ENCODE measurements at regions not wholly inside any gene's neighbourhood (a gene's known extent, or its start where the extent isn't known, plus 50 kb on each side); places are given as distances from the start of the nearest gene placed in this dataset.

DNA sequence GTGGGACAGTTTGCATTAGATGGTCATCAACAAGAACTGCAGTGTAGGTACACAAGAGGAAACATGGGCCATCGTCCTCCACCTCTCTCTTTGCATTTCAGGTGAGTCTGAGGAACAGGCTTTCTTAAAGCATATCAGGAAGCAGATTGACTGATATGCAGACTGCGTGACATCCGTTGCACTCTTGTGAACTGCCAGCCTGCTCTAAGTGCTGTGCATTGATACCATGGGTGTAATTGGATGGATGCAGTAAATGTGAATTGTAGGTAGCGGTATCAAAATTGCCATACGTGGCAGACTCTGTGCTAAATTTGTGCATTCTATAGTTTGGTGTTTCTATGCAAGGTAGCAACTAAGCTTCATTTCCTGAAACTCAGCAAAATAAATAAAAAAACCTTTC is 1008.3 kb downstream of the EFNB2 start:
- no peaks in the 10 kb centered on the region for H3K4me1 ChIP-seq (ENCODE audit: control insufficient read depth, low read length)
- no peaks in the 10 kb centered on the region for H3K27me3 ChIP-seq (ENCODE audit: control insufficient read depth, low read length)
- no peaks in the 10 kb centered on the region for H3K36me3 ChIP-seq (ENCODE audit: control insufficient read depth, low read length)
- TF ChIP-seq, protein P1, sequence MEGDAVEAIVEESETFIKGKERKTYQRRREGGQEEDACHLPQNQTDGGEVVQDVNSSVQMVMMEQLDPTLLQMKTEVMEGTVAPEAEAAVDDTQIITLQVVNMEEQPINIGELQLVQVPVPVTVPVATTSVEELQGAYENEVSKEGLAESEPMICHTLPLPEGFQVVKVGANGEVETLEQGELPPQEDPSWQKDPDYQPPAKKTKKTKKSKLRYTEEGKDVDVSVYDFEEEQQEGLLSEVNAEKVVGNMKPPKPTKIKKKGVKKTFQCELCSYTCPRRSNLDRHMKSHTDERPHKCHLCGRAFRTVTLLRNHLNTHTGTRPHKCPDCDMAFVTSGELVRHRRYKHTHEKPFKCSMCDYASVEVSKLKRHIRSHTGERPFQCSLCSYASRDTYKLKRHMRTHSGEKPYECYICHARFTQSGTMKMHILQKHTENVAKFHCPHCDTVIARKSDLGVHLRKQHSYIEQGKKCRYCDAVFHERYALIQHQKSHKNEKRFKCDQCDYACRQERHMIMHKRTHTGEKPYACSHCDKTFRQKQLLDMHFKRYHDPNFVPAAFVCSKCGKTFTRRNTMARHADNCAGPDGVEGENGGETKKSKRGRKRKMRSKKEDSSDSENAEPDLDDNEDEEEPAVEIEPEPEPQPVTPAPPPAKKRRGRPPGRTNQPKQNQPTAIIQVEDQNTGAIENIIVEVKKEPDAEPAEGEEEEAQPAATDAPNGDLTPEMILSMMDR (IDR thresholded peaks at IDR 0.05; ENCODE audit: low read depth, low read length, poor library complexity, severe bottlenecking) = no peak
- TF ChIP-seq EZH2phosphoT487 (IDR thresholded peaks at IDR 0.05; ENCODE audit: borderline replicate concordance, low read length) = no peak
- H3K9me3 ChIP-seq (ENCODE audit: control insufficient read depth, insufficient read depth, low read length) = no peaks in the 10 kb centered on the region
- no peaks in the 10 kb centered on the region for H3K9me2 ChIP-seq (replicated peaks; ENCODE audit: control insufficient read depth, low read length)
- no peak overlapping the region for H3K4me3 ChIP-seq (ENCODE audit: low read length)
- H3K27ac ChIP-seq (ENCODE audit: low read depth, low read length) = no peak overlapping the region
- H3K4me2 ChIP-seq (ENCODE audit: low read length) = no peak overlapping the region
- H4K20me1 ChIP-seq (ENCODE audit: control insufficient read depth, insufficient read depth, low read depth, low read length) = no peaks in the 10 kb centered on the region
- H3K79me2 ChIP-seq (ENCODE audit: control insufficient read depth, low read length) = no peaks in the 10 kb centered on the region
- no peaks in the 10 kb centered on the region for H3F3A ChIP-seq (ENCODE audit: control insufficient read depth, insufficient read depth)

DNA sequence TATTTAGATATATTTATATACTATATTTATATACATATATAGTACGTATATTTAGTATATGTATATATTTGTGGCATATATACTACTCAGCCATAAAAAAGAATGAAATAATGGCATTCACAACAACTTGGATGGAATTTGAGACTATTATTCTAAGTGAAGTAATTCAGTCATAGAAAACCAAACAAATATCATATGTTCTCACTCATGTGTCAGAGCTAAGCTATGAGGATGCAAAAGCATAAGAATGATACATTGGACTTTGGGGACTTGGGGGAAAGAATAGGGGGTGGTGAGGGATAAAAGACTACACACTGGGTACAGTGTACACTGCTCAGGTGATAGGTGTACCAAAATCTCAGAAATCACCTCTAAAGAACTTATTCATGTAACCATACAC is 1015.7 kb downstream of the EFNB2 start:
- Histone ChIP-seq H3K9me2 (replicated peaks; ENCODE audit: control insufficient read depth, low read length) (no peaks in the 10 kb centered on the region), H3K4me3 (ENCODE audit: low read length) (no peak overlapping the region), H3F3A (ENCODE audit: control insufficient read depth, insufficient read depth) (no peaks in the 10 kb centered on the region), H3K27me3 (ENCODE audit: control insufficient read depth, low read length) (no peaks in the 10 kb centered on the region), H4K20me1 (ENCODE audit: control insufficient read depth, insufficient read depth, low read depth, low read length) (no peaks in the 10 kb centered on the region), H3K79me2 (ENCODE audit: control insufficient read depth, low read length) (no peaks in the 10 kb centered on the region), H3K4me2 (ENCODE audit: low read length) (no peak overlapping the region), H3K4me1 (ENCODE audit: control insufficient read depth, low read length) (no peaks in the 10 kb centered on the region), H3K36me3 (ENCODE audit: control insufficient read depth, low read length) (no peaks in the 10 kb centered on the region), H3K9me3 (ENCODE audit: control insufficient read depth, insufficient read depth, low read length) (no peaks in the 10 kb centered on the region), H3K27ac (ENCODE audit: low read depth, low read length) (no peak overlapping the region)
- no peak for TF ChIP-seq EZH2phosphoT487 (IDR thresholded peaks at IDR 0.05; ENCODE audit: borderline replicate concordance, low read length)

DNA sequence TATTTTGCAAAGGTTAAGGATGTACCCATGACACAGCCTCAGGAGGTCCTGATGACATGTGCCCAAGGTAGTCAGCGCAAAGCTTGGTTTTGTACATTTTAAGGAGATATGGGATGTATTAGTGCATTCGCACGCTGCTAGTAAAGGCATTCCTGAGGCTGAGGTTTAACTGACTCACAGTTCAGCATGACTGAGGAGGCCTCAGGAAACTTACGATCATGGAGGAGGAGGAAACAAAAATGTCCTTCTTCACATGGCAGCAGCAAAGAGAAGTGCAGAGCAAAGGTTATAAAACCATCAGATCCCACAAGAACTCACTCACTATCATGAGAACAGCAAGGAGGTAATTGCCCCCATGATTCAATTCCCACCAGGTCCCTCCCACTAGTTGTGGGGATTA is 1017.4 kb downstream of the EFNB2 start:
- no peaks in the 10 kb centered on the region for H3F3A ChIP-seq (ENCODE audit: control insufficient read depth, insufficient read depth)
- H3K9me2 ChIP-seq (replicated peaks; ENCODE audit: control insufficient read depth, low read length) = no peaks in the 10 kb centered on the region
- H3K79me2 ChIP-seq (ENCODE audit: control insufficient read depth, low read length) = no peaks in the 10 kb centered on the region
- no peak overlapping the region for H3K4me2 ChIP-seq (ENCODE audit: low read length)
- no peak overlapping the region for H3K4me3 ChIP-seq (ENCODE audit: low read length)
- no peaks in the 10 kb centered on the region for H4K20me1 ChIP-seq (ENCODE audit: control insufficient read depth, insufficient read depth, low read depth, low read length)
- no peaks in the 10 kb centered on the region for H3K4me1 ChIP-seq (ENCODE audit: control insufficient read depth, low read length)
- TF ChIP-seq EZH2phosphoT487 (IDR thresholded peaks at IDR 0.05; ENCODE audit: borderline replicate concordance, low read length) = no peak
- TF ChIP-seq, protein P1 (IDR thresholded peaks at IDR 0.05; ENCODE audit: low read depth, low read length, poor library complexity, severe bottlenecking) = no peak
- H3K9me3 ChIP-seq (ENCODE audit: control insufficient read depth, insufficient read depth, low read length) = no peaks in the 10 kb centered on the region
- H3K36me3 ChIP-seq (ENCODE audit: control insufficient read depth, low read length) = no peaks in the 10 kb centered on the region
- no peaks in the 10 kb centered on the region for H3K27me3 ChIP-seq (ENCODE audit: control insufficient read depth, low read length)
- H3K27ac ChIP-seq (ENCODE audit: low read depth, low read length) = no peak overlapping the region

DNA sequence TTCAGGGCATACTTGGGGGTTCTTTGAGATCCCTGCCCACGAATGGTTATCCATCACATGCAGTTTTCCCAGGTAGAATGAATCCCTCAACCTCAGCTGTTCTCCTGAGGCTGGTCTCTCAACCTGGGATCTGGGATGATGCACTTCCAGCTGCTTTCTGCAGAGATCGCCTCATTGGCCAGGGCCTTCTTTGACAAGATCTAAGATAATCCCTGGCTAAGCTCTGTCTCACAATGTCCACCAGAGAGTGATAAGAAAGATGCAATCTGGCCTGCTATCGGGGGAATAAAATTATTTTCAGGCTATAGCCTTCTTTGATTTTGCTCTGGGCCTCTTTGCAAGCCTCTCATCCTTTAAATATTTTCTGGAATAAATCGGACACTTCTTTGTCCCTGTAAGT is 1021.1 kb downstream of the EFNB2 start:
- Histone ChIP-seq H3K9me2 (replicated peaks; ENCODE audit: control insufficient read depth, low read length) (no peaks in the 10 kb centered on the region), H3K27ac (ENCODE audit: low read depth, low read length) (no peak overlapping the region), H3K4me2 (ENCODE audit: low read length) (no peak overlapping the region), H4K20me1 (ENCODE audit: control insufficient read depth, insufficient read depth, low read depth, low read length) (no peaks in the 10 kb centered on the region), H3K36me3 (ENCODE audit: control insufficient read depth, low read length) (no peaks in the 10 kb centered on the region), H3K79me2 (ENCODE audit: control insufficient read depth, low read length) (no peaks in the 10 kb centered on the region), H3K27me3 (ENCODE audit: control insufficient read depth, low read length) (no peaks in the 10 kb centered on the region), H3K4me3 (ENCODE audit: low read length) (no peak overlapping the region), H3K4me1 (ENCODE audit: control insufficient read depth, low read length) (no peaks in the 10 kb centered on the region), H3F3A (ENCODE audit: control insufficient read depth, insufficient read depth) (no peaks in the 10 kb centered on the region), H3K9me3 (ENCODE audit: control insufficient read depth, insufficient read depth, low read length) (no peaks in the 10 kb centered on the region)
- no peak for TF ChIP-seq EZH2phosphoT487 (IDR thresholded peaks at IDR 0.05; ENCODE audit: borderline replicate concordance, low read length)
- TF ChIP-seq, protein P1 (IDR thresholded peaks at IDR 0.05; ENCODE audit: low read depth, low read length, poor library complexity, severe bottlenecking) = no peak
